ENCODE measurements at regions not wholly inside any gene's neighbourhood (a gene's known extent, or its start where the extent isn't known, plus 50 kb on each side); places are given as distances from the start of the nearest gene placed in this dataset.

- no peak for TF ChIP-seq FOXP2 (optimal IDR thresholded peaks at IDR 0.05; ENCODE audit: control extremely low read depth, extremely low read length, insufficient read depth)
- TF ChIP-seq POLR2AphosphoS5 (IDR thresholded peaks at IDR 0.05; ENCODE audit: borderline replicate concordance, low read depth, low read length): no peak
- TF ChIP-seq EZH2 (IDR thresholded peaks at IDR 0.05): no peak
- no peak overlapping the region for H3K9ac ChIP-seq (ENCODE audit: insufficient read length)
- H3K27ac ChIP-seq: no peak overlapping the region
- no peaks in the 10 kb centered on the region for H3K9me3 ChIP-seq (ENCODE audit: low read depth, low read length)
- no peak overlapping the region for H3K4me3 ChIP-seq
- DNase-seq (ENCODE audit: low read depth, low spot score): no peak
- H3K36me3 ChIP-seq (ENCODE audit: insufficient read depth, low read length): no peaks in the 10 kb centered on the region
These were observed 76.4 kb upstream of the BHLHE23 start for GRCh38 chr20:63082939-63083735.

GRCh38 chr20:63082308-63082938 lies 75.7 kb upstream of the BHLHE23 start:
- H3K4me3 ChIP-seq: no peak overlapping the region
- TF ChIP-seq POLR2AphosphoS5 (IDR thresholded peaks at IDR 0.05; ENCODE audit: borderline replicate concordance, low read depth, low read length) (no peak), FOXP2 (optimal IDR thresholded peaks at IDR 0.05; ENCODE audit: control extremely low read depth, extremely low read length, insufficient read depth) (no peak), EZH2 (IDR thresholded peaks at IDR 0.05) (no peak)
- no peak for DNase-seq (ENCODE audit: low read depth, low spot score)
- no peaks in the 10 kb centered on the region for H3K36me3 ChIP-seq (ENCODE audit: insufficient read depth, low read length)
- no peaks in the 10 kb centered on the region for H3K9me3 ChIP-seq (ENCODE audit: low read depth, low read length)
- no peak overlapping the region for H3K27ac ChIP-seq
- no peak overlapping the region for H3K9ac ChIP-seq (ENCODE audit: insufficient read length)

GRCh38 chr20:63081831-63082230 lies 75.1 kb upstream of the BHLHE23 start:
- Histone ChIP-seq H3K9me3 (ENCODE audit: low read depth, low read length) (no peaks in the 10 kb centered on the region), H3K4me3 (no peak overlapping the region), H3K36me3 (ENCODE audit: insufficient read depth, low read length) (no peaks in the 10 kb centered on the region), H3K27ac (no peak overlapping the region), H3K9ac (ENCODE audit: insufficient read length) (no peak overlapping the region)
- no peak for DNase-seq (ENCODE audit: low read depth, low spot score)
- TF ChIP-seq EZH2 (IDR thresholded peaks at IDR 0.05): no peak
- no peak for TF ChIP-seq POLR2AphosphoS5 (IDR thresholded peaks at IDR 0.05; ENCODE audit: borderline replicate concordance, low read depth, low read length)
- TF ChIP-seq FOXP2 (optimal IDR thresholded peaks at IDR 0.05; ENCODE audit: control extremely low read depth, extremely low read length, insufficient read depth): no peak

DNA sequence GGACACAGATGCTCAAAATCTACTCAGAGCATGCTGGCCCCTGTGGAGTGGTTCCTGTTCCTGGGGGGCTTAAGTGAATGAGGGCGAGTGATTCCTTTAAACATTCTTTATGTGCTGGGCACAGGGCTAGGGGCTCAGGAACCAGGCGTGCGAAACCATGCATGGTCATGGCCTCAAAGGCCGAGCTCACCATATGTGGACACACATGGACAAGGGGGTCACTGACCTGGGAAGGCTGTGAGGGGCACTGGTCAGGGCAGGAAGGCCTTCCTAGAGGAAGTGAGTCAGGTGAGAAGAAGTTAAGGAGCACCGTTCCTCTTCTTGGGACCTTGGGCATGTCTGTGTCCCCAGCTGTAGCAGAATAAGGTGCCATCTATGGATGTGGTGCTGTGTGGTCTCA lies 74.6 kb upstream of the BHLHE23 start:
- Histone ChIP-seq H3K36me3 (ENCODE audit: insufficient read depth, low read length) (no peaks in the 10 kb centered on the region), H3K9me3 (ENCODE audit: low read depth, low read length) (no peaks in the 10 kb centered on the region), H3K4me3 (no peak overlapping the region), H3K27ac (no peak overlapping the region), H3K9ac (ENCODE audit: insufficient read length) (no peak overlapping the region)
- TF ChIP-seq POLR2AphosphoS5 (IDR thresholded peaks at IDR 0.05; ENCODE audit: borderline replicate concordance, low read depth, low read length) (no peak), FOXP2 (optimal IDR thresholded peaks at IDR 0.05; ENCODE audit: control extremely low read depth, extremely low read length, insufficient read depth) (no peak), EZH2 (IDR thresholded peaks at IDR 0.05) (no peak)
- no peak for DNase-seq (ENCODE audit: low read depth, low spot score)

- TF ChIP-seq EZH2 (IDR thresholded peaks at IDR 0.05) (no peak), POLR2AphosphoS5 (IDR thresholded peaks at IDR 0.05; ENCODE audit: borderline replicate concordance, low read depth, low read length) (no peak), FOXP2 (optimal IDR thresholded peaks at IDR 0.05; ENCODE audit: control extremely low read depth, extremely low read length, insufficient read depth) (no peak)
- no peaks in the 10 kb centered on the region for H3K36me3 ChIP-seq (ENCODE audit: insufficient read depth, low read length)
- no peak for DNase-seq (ENCODE audit: low read depth, low spot score)
These were observed 74.0 kb upstream of the BHLHE23 start for GRCh38 chr20:63080811-63081210.

DNA sequence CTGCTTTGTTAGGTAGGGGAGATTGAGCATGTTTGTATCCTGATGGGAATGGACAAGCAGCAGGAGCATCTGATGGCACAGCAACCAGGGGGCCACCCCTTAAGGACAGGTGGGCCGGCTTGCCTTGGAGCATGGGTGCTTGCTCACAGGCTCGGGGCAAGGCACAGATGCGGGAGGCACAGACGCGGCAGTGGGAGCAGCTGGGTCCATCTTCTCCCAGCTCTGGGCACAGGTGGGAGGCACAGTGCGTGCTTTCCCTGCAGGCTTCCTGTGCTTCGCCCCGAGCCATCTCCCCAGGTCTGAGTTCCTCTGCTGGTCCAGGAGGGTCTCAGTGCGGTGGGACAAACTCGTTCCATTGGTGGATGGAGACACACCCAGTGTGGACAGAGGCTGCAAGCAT lies 73.6 kb upstream of the BHLHE23 start:
- H3K4me3 ChIP-seq: no peak overlapping the region
- no peak for DNase-seq (ENCODE audit: low read depth, low spot score)
- H3K9me3 ChIP-seq (ENCODE audit: low read depth, low read length): no peaks in the 10 kb centered on the region
- TF ChIP-seq FOXP2 (optimal IDR thresholded peaks at IDR 0.05; ENCODE audit: control extremely low read depth, extremely low read length, insufficient read depth): no peak
- no peak for TF ChIP-seq EZH2 (IDR thresholded peaks at IDR 0.05)
- TF ChIP-seq POLR2AphosphoS5 (IDR thresholded peaks at IDR 0.05; ENCODE audit: borderline replicate concordance, low read depth, low read length): no peak
- H3K27ac ChIP-seq: no peak overlapping the region
- no peak overlapping the region for H3K9ac ChIP-seq (ENCODE audit: insufficient read length)
- H3K36me3 ChIP-seq (ENCODE audit: insufficient read depth, low read length): no peaks in the 10 kb centered on the region

More at GRCh38 chr20:63080811-63081210, 74.0 kb upstream of the BHLHE23 start:
- Histone ChIP-seq H3K9me3 (ENCODE audit: low read depth, low read length) (no peaks in the 10 kb centered on the region), H3K4me3 (no peak overlapping the region), H3K9ac (ENCODE audit: insufficient read length) (no peak overlapping the region), H3K27ac (no peak overlapping the region)

- Histone ChIP-seq H3K36me3 (ENCODE audit: insufficient read depth, low read length) (no peaks in the 10 kb centered on the region), H3K4me3 (no peak overlapping the region), H3K9me3 (ENCODE audit: low read depth, low read length) (no peaks in the 10 kb centered on the region), H3K9ac (ENCODE audit: insufficient read length) (no peak overlapping the region), H3K27ac (no peak overlapping the region)
- DNase-seq (ENCODE audit: low read depth, low spot score): no peak
- TF ChIP-seq POLR2AphosphoS5 (IDR thresholded peaks at IDR 0.05; ENCODE audit: borderline replicate concordance, low read depth, low read length) (no peak), FOXP2 (optimal IDR thresholded peaks at IDR 0.05; ENCODE audit: control extremely low read depth, extremely low read length, insufficient read depth) (no peak), EZH2 (IDR thresholded peaks at IDR 0.05) (no peak)
These were observed 73.2 kb upstream of the BHLHE23 start for GRCh38 chr20:63079971-63080370.

DNA sequence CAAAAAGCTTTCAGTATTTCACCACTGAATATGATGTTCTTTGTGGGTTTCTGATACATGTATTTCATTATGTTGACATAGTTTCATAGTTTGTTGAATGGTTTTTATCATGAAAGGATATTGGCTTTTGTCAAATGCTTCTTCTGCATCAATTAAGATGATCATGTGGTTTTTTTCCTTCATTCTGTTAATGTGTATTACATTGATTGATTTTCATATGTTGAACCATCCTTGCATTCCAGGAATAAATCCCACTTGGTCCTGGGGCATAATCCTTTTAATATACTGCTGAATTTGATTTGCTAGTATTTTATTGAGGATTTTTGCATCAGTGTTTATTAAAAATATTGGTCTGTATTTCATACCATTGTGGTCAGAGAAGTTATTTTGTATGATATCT lies 70.9 kb upstream of the BHLHE23 start:
- Histone ChIP-seq H3K9ac (ENCODE audit: insufficient read length) (no peak overlapping the region), H3K27ac (no peak overlapping the region), H3K4me3 (no peak overlapping the region), H3K36me3 (ENCODE audit: insufficient read depth, low read length) (no peaks in the 10 kb centered on the region), H3K9me3 (ENCODE audit: low read depth, low read length) (no peaks in the 10 kb centered on the region)
- DNase-seq (ENCODE audit: low read depth, low spot score): no peak
- no peak for TF ChIP-seq POLR2AphosphoS5 (IDR thresholded peaks at IDR 0.05; ENCODE audit: borderline replicate concordance, low read depth, low read length)
- no peak for TF ChIP-seq EZH2 (IDR thresholded peaks at IDR 0.05)
- no peak for TF ChIP-seq FOXP2 (optimal IDR thresholded peaks at IDR 0.05; ENCODE audit: control extremely low read depth, extremely low read length, insufficient read depth)

All from SK-N-MC (cell line).